ENCODE measurements at regions not wholly inside any gene's neighbourhood (a gene's known extent, or its start where the extent isn't known, plus 50 kb on each side); places are given as distances from the start of the nearest gene placed in this dataset.
"Not testable (repeated sequence)": the region's sequence is repeated elsewhere in the genome, so short reads cannot be mapped to it uniquely, and the experiment has no call there.

DNA sequence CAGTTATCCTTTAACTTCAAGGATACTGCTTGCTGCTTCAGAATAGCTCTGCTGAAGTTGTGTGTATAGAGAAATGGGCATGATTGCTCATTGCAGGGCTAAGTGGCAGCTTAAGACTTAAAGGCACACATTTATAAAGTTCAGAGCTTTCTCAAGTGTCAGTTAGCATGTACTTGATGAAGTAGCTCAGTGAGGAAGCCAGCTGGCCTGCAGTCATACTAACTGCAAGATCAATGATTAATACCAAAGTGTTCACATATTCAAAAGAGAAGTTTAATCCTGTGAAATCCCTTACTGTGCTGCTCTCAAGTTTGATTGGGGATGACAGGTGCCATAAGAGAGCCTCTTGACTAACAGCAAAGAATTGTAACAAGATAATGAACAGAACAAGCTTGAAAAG, 483.4 kb upstream of the NUDT12 start:
- TF ChIP-seq, protein P1, sequence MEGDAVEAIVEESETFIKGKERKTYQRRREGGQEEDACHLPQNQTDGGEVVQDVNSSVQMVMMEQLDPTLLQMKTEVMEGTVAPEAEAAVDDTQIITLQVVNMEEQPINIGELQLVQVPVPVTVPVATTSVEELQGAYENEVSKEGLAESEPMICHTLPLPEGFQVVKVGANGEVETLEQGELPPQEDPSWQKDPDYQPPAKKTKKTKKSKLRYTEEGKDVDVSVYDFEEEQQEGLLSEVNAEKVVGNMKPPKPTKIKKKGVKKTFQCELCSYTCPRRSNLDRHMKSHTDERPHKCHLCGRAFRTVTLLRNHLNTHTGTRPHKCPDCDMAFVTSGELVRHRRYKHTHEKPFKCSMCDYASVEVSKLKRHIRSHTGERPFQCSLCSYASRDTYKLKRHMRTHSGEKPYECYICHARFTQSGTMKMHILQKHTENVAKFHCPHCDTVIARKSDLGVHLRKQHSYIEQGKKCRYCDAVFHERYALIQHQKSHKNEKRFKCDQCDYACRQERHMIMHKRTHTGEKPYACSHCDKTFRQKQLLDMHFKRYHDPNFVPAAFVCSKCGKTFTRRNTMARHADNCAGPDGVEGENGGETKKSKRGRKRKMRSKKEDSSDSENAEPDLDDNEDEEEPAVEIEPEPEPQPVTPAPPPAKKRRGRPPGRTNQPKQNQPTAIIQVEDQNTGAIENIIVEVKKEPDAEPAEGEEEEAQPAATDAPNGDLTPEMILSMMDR (IDR thresholded peaks at IDR 0.05; ENCODE audit: low read depth, low read length, missing control alignments), result no peak
- no peaks in the 10 kb centered on the region for H3K27me3 ChIP-seq (replicated peaks)
- H3K36me3 ChIP-seq (replicated peaks), result no peaks in the 10 kb centered on the region
- no peak overlapping the region for H3K4me3 ChIP-seq (ENCODE audit: low read depth, low read length)
- in situ Hi-C loops (cut with HindIII; ENCODE audit: low pct_ligation_motif_present, low sequenced_read_pairs), result no loop called here
- DNase-seq, result no peak
- no peak overlapping the region for H3K27ac ChIP-seq

- DNase-seq; H3K36me3 ChIP-seq (replicated peaks); H3K27ac ChIP-seq; H3K4me3 ChIP-seq (ENCODE audit: low read depth, low read length); H3K27me3 ChIP-seq (replicated peaks); in situ Hi-C loops (cut with HindIII; ENCODE audit: low pct_ligation_motif_present, low sequenced_read_pairs): not testable (repeated sequence)
Observed at GRCh38 chr5:104039871-104040270, 477.3 kb upstream of the NUDT12 start.

GRCh38 chr5:104037136-104037535, 474.5 kb upstream of the NUDT12 start:
- H3K27ac ChIP-seq; H3K4me3 ChIP-seq (ENCODE audit: low read depth, low read length); H3K27me3 ChIP-seq (replicated peaks); DNase-seq; in situ Hi-C loops (cut with HindIII; ENCODE audit: low pct_ligation_motif_present, low sequenced_read_pairs); H3K36me3 ChIP-seq (replicated peaks): not testable (repeated sequence)

GRCh38 chr5:104033186-104033585, 470.6 kb upstream of the NUDT12 start:
- H3K4me3 ChIP-seq (ENCODE audit: low read depth, low read length); H3K27ac ChIP-seq; H3K36me3 ChIP-seq (replicated peaks); H3K27me3 ChIP-seq (replicated peaks); DNase-seq; in situ Hi-C loops (cut with HindIII; ENCODE audit: low pct_ligation_motif_present, low sequenced_read_pairs): not testable (repeated sequence)

GRCh38 chr5:104024538-104024937, 461.9 kb upstream of the NUDT12 start:
- no peak overlapping the region for H3K27ac ChIP-seq
- H3K27me3 ChIP-seq (replicated peaks), result no peaks in the 10 kb centered on the region
- no peaks in the 10 kb centered on the region for H3K36me3 ChIP-seq (replicated peaks)
- H3K4me3 ChIP-seq (ENCODE audit: low read depth, low read length), result no peak overlapping the region
- TF ChIP-seq, protein P1 (IDR thresholded peaks at IDR 0.05; ENCODE audit: low read depth, low read length, missing control alignments), result no peak
- in situ Hi-C loops (cut with HindIII; ENCODE audit: low pct_ligation_motif_present, low sequenced_read_pairs), result no loop called here
- no peak for DNase-seq

DNA sequence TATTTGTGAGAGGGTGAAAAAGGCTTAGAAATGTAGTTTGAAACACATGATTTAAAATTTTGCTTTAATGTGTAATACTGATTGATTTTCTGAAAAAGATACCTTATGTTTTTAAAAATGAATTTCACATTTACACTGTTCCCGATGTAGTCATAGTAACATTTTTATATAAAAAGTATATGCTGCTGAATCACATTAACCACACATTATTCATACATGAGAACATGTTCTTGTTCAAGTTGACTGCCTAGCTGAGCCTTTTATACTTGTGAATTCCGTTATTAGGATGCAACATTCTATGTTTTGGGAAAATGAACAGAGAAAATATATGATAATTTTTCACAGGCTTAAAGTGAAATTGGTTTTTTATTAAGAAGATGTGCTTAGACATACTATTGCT, 461.1 kb upstream of the NUDT12 start:
- H3K36me3 ChIP-seq (replicated peaks), result no peaks in the 10 kb centered on the region
- in situ Hi-C loops (cut with HindIII; ENCODE audit: low pct_ligation_motif_present, low sequenced_read_pairs), result no loop called here
- no peaks in the 10 kb centered on the region for H3K27me3 ChIP-seq (replicated peaks)
- no peak overlapping the region for H3K27ac ChIP-seq
- H3K4me3 ChIP-seq (ENCODE audit: low read depth, low read length), result no peak overlapping the region
- no peak for DNase-seq
- TF ChIP-seq, protein P1 (IDR thresholded peaks at IDR 0.05; ENCODE audit: low read depth, low read length, missing control alignments), result no peak

DNA sequence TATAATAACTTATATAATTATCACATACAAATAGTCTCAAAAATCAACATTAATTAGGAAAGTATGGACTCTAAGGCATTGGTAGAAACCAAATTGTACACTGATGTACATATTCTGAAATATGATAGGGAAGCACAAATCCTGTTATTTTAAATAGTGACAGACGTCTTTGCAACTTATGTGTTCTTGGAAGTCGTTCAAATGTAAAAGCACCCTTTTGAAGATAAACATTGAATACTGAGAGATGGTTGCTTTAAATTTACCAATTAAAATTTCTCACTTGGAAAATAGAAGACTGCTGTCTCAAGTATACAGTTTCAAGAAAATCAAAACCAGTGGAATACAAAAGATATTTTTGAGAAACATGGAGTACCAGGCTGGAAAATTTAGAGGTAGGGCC, 457.4 kb upstream of the NUDT12 start:
- TF ChIP-seq, protein P1 (IDR thresholded peaks at IDR 0.05; ENCODE audit: low read depth, low read length, missing control alignments), result no peak
- in situ Hi-C loops (cut with HindIII; ENCODE audit: low pct_ligation_motif_present, low sequenced_read_pairs), result no loop called here
- Histone ChIP-seq H3K4me3 (ENCODE audit: low read depth, low read length) (no peak overlapping the region), H3K36me3 (replicated peaks) (no peaks in the 10 kb centered on the region), H3K27ac (no peak overlapping the region), H3K27me3 (replicated peaks) (no peaks in the 10 kb centered on the region)
- no peak for DNase-seq
